ENCODE measurements at regions not wholly inside any gene's neighbourhood (a gene's known extent, or its start where the extent isn't known, plus 50 kb on each side); places are given as distances from the start of the nearest gene placed in this dataset.

DNA sequence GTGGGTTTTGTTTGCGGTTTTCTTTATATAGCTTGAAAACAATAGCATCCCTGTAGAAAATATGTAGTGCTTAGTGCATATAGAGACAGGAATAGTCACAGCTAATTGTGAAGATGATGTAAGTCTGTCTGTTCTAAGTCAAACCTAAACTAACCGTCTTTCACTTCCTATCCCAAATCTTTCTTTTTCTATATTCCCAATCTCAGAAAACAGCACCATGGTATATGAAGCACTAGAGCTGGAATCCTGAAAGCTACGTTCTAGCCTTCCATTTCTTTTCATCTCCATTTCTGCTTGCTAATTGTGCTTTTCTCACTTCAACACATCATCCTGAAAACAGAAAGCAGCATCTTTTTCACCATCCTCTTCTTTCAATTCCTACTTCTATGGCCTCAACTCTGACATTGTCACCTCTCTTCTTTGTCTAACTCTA is 1235.5 kb downstream of the ROBO2 start:
- TF ChIP-seq HOXA7 (CRISPR knock-in tag; IDR thresholded peaks at IDR 0.05) (no peak), TAF1 (CRISPR knock-in tag; IDR thresholded peaks at IDR 0.05) (no peak), NAIF1 (CRISPR knock-in tag; IDR thresholded peaks at IDR 0.05; ENCODE audit: borderline replicate concordance) (no peak), MYNN (CRISPR knock-in tag; IDR thresholded peaks at IDR 0.05; ENCODE audit: low read depth) (no peak), SIX4 (CRISPR knock-in tag; IDR thresholded peaks at IDR 0.05) (no peak), NFYC (CRISPR knock-in tag; IDR thresholded peaks at IDR 0.05) (no peak), FOXK2 (IDR thresholded peaks at IDR 0.05) (no peak), MEF2D (CRISPR knock-in tag; IDR thresholded peaks at IDR 0.05) (no peak)
- TF ChIP-seq, protein P1, sequence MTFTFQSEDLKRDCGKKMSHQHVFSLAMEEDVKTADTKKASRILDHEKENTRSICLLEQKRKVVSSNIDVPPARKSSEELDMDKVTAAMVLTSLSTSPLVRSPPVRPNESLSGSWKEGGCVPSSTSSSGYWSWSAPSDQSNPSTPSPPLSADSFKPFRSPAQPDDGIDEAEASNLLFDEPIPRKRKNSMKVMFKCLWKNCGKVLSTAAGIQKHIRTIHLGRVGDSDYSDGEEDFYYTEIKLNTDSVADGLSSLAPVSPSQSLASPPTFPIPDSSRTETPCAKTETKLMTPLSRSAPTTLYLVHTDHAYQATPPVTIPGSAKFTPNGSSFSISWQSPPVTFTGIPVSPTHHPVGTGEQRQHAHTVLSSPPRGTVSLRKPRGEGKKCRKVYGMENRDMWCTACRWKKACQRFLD (CRISPR knock-in tag; IDR thresholded peaks at IDR 0.05; ENCODE audit: borderline replicate concordance) = no peak
- intact Hi-C loops (cut with micrococcal nuclease; ENCODE audit: unreplicated experiment) (no loop called here), in situ Hi-C loops (cut with HindIII; ENCODE audit: extremely low pct_ligation_motif_present, low pct_unique_long_range_greater_than_20kb) (no loop called here)
- Histone ChIP-seq H3K4me3 (replicated peaks in 1 of 3; ENCODE audit: insufficient read depth in 1 of 3, low read depth in 2 of 3, low read length in 3 of 3) (no peak overlapping the region), H3K9ac (ENCODE audit: insufficient read depth, low read depth, low read length) (no peak overlapping the region), H2AFZ (ENCODE audit: low read length) (no peak overlapping the region), H3K79me2 (ENCODE audit: insufficient read depth, low read length) (no peaks in the 10 kb centered on the region), H3K27me3 (ENCODE audit: control insufficient read depth in 1 of 2, insufficient read depth in 2 of 2, low read length in 2 of 2) (no peaks in the 10 kb centered on the region), H3K9me3 (ENCODE audit: low read length) (no peaks in the 10 kb centered on the region), H4K20me1 (ENCODE audit: insufficient read depth, low read length) (no peaks in the 10 kb centered on the region), H3K4me2 (ENCODE audit: low read depth, low read length) (no peak overlapping the region), H3K27ac (ENCODE audit: extremely low read length, insufficient read depth, low read length) (no peak overlapping the region), H3K36me3 (replicated peaks in 1 of 2; ENCODE audit: control insufficient read depth in 1 of 2, insufficient read depth in 2 of 2, low read length in 2 of 2) (no peaks in the 10 kb centered on the region), H3K4me1 (ENCODE audit: insufficient read depth, low read length) (no peaks in the 10 kb centered on the region)
- POLR2A ChIA-PET = no interaction called here
- DNase-seq (ENCODE audit: low spot score) (no peak), ATAC-seq (no peak), FAIRE-seq (no peak)
- CTCF ChIA-PET (ENCODE audit: low intra/inter-chr PET ratio, low total read pairs) = no interaction called here
- no TSS peak for BruUV-seq (replicated peaks)
- WGBS (ENCODE audit: low lambda C conversion rate) = 51% methylated on average over 3 of the region's 3 CpGs

- WGBS (ENCODE audit: low lambda C conversion rate) = 93% methylated on average over 2 of the region's 2 CpGs
- CTCF ChIA-PET (ENCODE audit: low intra/inter-chr PET ratio, low total read pairs) = no interaction called here
- no peak for FAIRE-seq
- TF ChIP-seq ASH2L (IDR thresholded peaks at IDR 0.05; ENCODE audit: insufficient read length, low read depth, low read length) = no peak
- no peak for TF ChIP-seq SKI (IDR thresholded peaks at IDR 0.05; ENCODE audit: partially characterized antibody)
- no peak for TF ChIP-seq U2AF1 (optimal IDR thresholded peaks at IDR 0.05; ENCODE audit: low read depth, low read length)
- TF ChIP-seq FOSL1 (CRISPR knock-in tag; IDR thresholded peaks at IDR 0.05; ENCODE audit: borderline replicate concordance) = no peak
- TF ChIP-seq, protein P2, sequence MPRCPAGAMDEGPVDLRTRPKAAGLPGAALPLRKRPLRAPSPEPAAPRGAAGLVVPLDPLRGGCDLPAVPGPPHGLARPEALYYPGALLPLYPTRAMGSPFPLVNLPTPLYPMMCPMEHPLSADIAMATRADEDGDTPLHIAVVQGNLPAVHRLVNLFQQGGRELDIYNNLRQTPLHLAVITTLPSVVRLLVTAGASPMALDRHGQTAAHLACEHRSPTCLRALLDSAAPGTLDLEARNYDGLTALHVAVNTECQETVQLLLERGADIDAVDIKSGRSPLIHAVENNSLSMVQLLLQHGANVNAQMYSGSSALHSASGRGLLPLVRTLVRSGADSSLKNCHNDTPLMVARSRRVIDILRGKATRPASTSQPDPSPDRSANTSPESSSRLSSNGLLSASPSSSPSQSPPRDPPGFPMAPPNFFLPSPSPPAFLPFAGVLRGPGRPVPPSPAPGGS (CRISPR knock-in tag; IDR thresholded peaks at IDR 0.05) = no peak
- no peak for TF ChIP-seq ZNF501 (CRISPR knock-in tag; IDR thresholded peaks at IDR 0.05)
- no peak for TF ChIP-seq GMEB1 (CRISPR knock-in tag; IDR thresholded peaks at IDR 0.05; ENCODE audit: borderline replicate concordance)
Observed at GRCh38 chr3:78277220-78277619, 1237.3 kb downstream of the ROBO2 start.

More at GRCh38 chr3:78277220-78277619, 1237.3 kb downstream of the ROBO2 start:
- Histone ChIP-seq H4K20me1 (ENCODE audit: insufficient read depth, low read length) (no peaks in the 10 kb centered on the region), H3K9me3 (ENCODE audit: low read length) (no peaks in the 10 kb centered on the region), H3K4me1 (ENCODE audit: insufficient read depth, low read length) (no peaks in the 10 kb centered on the region), H3K27me3 (ENCODE audit: control insufficient read depth in 1 of 2, insufficient read depth in 2 of 2, low read length in 2 of 2) (no peaks in the 10 kb centered on the region), H3K4me2 (ENCODE audit: low read depth, low read length) (no peak overlapping the region), H3K27ac (ENCODE audit: extremely low read length, insufficient read depth, low read length) (no peak overlapping the region), H2AFZ (ENCODE audit: low read length) (no peak overlapping the region), H3K36me3 (replicated peaks in 1 of 2; ENCODE audit: control insufficient read depth in 1 of 2, insufficient read depth in 2 of 2, low read length in 2 of 2) (no peaks in the 10 kb centered on the region), H3K79me2 (ENCODE audit: insufficient read depth, low read length) (no peaks in the 10 kb centered on the region), H3K9ac (ENCODE audit: insufficient read depth, low read depth, low read length) (no peak overlapping the region), H3K4me3 (replicated peaks in 1 of 3; ENCODE audit: insufficient read depth in 1 of 3, low read depth in 2 of 3, low read length in 3 of 3) (no peak overlapping the region)
- DNase-seq (ENCODE audit: low spot score) = no peak
- in situ Hi-C loops (cut with HindIII; ENCODE audit: extremely low pct_ligation_motif_present, low pct_unique_long_range_greater_than_20kb) = no loop called here
- no TSS peak for BruUV-seq (replicated peaks)
- intact Hi-C loops (cut with micrococcal nuclease; ENCODE audit: unreplicated experiment) = no loop called here
- no peak for ATAC-seq
- POLR2A ChIA-PET = no interaction called here
